HCT116 (cell line): ENCODE measurements at regions not wholly inside any gene's neighbourhood (a gene's known extent, or its start where the extent isn't known, plus 50 kb on each side); places are given as distances from the start of the nearest gene placed in this dataset.

Experiments
- CBX3 ChIP-seq: IDR thresholded peaks from 2 replicates; pipeline ENCODE4 v1.6.1; 2012; ENCODE audit warnings: low read depth
- EZH2 ChIP-seq: fragments of 200-600 bp; sonication (generic); IDR thresholded peaks from 2 replicates; pipeline ENCODE4 v1.6.1; 2017; ENCODE audit warnings: antibody characterized with exemption, mixed run types
- EZH2phosphoT487 ChIP-seq: fragments of 200-600 bp; IDR thresholded peaks from 2 replicates; pipeline ENCODE4 v1.6.1; 2018; ENCODE audit warnings: antibody characterized with exemption, borderline replicate concordance
- FOSL1 ChIP-seq: IDR thresholded peaks from 2 replicates; pipeline ENCODE4 v1.6.1; 2012; ENCODE audit warnings: low read depth
- MAX ChIP-seq: IDR thresholded peaks from 2 replicates; pipeline ENCODE4 v1.6.1; 2012
- POLR2A ChIP-seq: IDR thresholded peaks from 2 replicates; pipeline ENCODE4 v1.7.0; 2011; ENCODE audit warnings: borderline replicate concordance; ENCODE audit not compliant: insufficient read depth, insufficient read length; ENCODE audit errors: extremely low read depth
- POLR2AphosphoS5 ChIP-seq: IDR thresholded peaks from 2 replicates; pipeline ENCODE4 v1.6.1; 2011; ENCODE audit warnings: mild to moderate bottlenecking, low read depth, low read length, moderate library complexity
- RAD21 ChIP-seq: IDR thresholded peaks from 2 replicates; pipeline ENCODE4 v1.6.1; 2012; ENCODE audit warnings: low read depth, mild to moderate bottlenecking
- SIN3A ChIP-seq: IDR thresholded peaks from 2 replicates; pipeline ENCODE4 v1.6.1; 2012; ENCODE audit warnings: low read depth
- ZBTB33 ChIP-seq: IDR thresholded peaks from 2 replicates; pipeline ENCODE4 v1.6.1; 2011; ENCODE audit warnings: mild to moderate bottlenecking, low read length, moderate library complexity; ENCODE audit not compliant: insufficient replicate concordance; ENCODE audit errors: extremely low read depth
- TF ChIP-seq, protein P1 (sequence below), 3 experiments: fragments of 200-600 bp in 1 of 3; sonication (generic) in 1 of 3; IDR thresholded peaks in 2 of 3; conservative IDR thresholded peaks in 1 of 3; 2 replicates each; pipeline ENCODE4 v1.5.1; 2012 to 2017; ENCODE audit warnings: low read depth in 2 of 3, low read length in 2 of 3, antibody characterized with exemption in 1 of 3, borderline replicate concordance in 1 of 3, control low read depth in 1 of 3, mild to moderate bottlenecking in 1 of 3, mixed read lengths in 1 of 3, mixed run types in 1 of 3, moderate library complexity in 1 of 3; ENCODE audit not compliant: insufficient read depth in 1 of 3
- TF ChIP-seq, protein P2 (sequence below): IDR thresholded peaks from 2 replicates; pipeline ENCODE4 v1.6.1; 2012; ENCODE audit warnings: low read depth

- TF ChIP-seq, protein P1, sequence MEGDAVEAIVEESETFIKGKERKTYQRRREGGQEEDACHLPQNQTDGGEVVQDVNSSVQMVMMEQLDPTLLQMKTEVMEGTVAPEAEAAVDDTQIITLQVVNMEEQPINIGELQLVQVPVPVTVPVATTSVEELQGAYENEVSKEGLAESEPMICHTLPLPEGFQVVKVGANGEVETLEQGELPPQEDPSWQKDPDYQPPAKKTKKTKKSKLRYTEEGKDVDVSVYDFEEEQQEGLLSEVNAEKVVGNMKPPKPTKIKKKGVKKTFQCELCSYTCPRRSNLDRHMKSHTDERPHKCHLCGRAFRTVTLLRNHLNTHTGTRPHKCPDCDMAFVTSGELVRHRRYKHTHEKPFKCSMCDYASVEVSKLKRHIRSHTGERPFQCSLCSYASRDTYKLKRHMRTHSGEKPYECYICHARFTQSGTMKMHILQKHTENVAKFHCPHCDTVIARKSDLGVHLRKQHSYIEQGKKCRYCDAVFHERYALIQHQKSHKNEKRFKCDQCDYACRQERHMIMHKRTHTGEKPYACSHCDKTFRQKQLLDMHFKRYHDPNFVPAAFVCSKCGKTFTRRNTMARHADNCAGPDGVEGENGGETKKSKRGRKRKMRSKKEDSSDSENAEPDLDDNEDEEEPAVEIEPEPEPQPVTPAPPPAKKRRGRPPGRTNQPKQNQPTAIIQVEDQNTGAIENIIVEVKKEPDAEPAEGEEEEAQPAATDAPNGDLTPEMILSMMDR (IDR thresholded peaks at IDR 0.05 in 2 of 3, conservative IDR thresholded peaks at IDR 0.05 in 1 of 3; ENCODE audit: borderline replicate concordance in 1 of 3, insufficient read depth in 1 of 3, low read depth in 2 of 3, low read length in 2 of 3): no peak
- TF ChIP-seq RAD21: no peak
- TF ChIP-seq EZH2: no peak
- no peak for TF ChIP-seq POLR2AphosphoS5
- TF ChIP-seq EZH2phosphoT487: no peak
- no peak for TF ChIP-seq ZBTB33
- TF ChIP-seq CBX3: no peak
- TF ChIP-seq POLR2A: no peak
- no peak for TF ChIP-seq SIN3A
- no peak for TF ChIP-seq MAX
- no peak for TF ChIP-seq FOSL1
- TF ChIP-seq, protein P2, sequence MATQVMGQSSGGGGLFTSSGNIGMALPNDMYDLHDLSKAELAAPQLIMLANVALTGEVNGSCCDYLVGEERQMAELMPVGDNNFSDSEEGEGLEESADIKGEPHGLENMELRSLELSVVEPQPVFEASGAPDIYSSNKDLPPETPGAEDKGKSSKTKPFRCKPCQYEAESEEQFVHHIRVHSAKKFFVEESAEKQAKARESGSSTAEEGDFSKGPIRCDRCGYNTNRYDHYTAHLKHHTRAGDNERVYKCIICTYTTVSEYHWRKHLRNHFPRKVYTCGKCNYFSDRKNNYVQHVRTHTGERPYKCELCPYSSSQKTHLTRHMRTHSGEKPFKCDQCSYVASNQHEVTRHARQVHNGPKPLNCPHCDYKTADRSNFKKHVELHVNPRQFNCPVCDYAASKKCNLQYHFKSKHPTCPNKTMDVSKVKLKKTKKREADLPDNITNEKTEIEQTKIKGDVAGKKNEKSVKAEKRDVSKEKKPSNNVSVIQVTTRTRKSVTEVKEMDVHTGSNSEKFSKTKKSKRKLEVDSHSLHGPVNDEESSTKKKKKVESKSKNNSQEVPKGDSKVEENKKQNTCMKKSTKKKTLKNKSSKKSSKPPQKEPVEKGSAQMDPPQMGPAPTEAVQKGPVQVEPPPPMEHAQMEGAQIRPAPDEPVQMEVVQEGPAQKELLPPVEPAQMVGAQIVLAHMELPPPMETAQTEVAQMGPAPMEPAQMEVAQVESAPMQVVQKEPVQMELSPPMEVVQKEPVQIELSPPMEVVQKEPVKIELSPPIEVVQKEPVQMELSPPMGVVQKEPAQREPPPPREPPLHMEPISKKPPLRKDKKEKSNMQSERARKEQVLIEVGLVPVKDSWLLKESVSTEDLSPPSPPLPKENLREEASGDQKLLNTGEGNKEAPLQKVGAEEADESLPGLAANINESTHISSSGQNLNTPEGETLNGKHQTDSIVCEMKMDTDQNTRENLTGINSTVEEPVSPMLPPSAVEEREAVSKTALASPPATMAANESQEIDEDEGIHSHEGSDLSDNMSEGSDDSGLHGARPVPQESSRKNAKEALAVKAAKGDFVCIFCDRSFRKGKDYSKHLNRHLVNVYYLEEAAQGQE: no peak
Observed at GRCh38 chr10:3635697-3636096, 149.3 kb downstream of the KLF6 start.
